ENCODE measurements at regions not wholly inside any gene's neighbourhood (a gene's known extent, or its start where the extent isn't known, plus 50 kb on each side); places are given as distances from the start of the nearest gene placed in this dataset.

GRCh38 chr2:47232738-47233415 is 56.6 kb upstream of the CALM2 start:
- H3K9me3 ChIP-seq (ENCODE audit: control insufficient read depth, insufficient read depth, low read length) = no peaks in the 10 kb centered on the region
- 67% methylated on average over 1 of the region's 8 CpGs; no CpG with 5 or more reads in 1 of the 2 experiments for WGBS, 2 experiments (ENCODE audit: extremely low coverage in 2 of 2, insufficient read length in 1 of 2)

More at GRCh38 chr2:47232738-47233415, 56.6 kb upstream of the CALM2 start:
- Histone ChIP-seq H3K4me3 (ENCODE audit: insufficient read depth, low read depth, low read length) (no peak overlapping the region), H4K8ac (ENCODE audit: low read depth in 2 of 2, low read length in 2 of 2) (no peak overlapping the region), H4K20me1 (ENCODE audit: insufficient read depth, low read length) (no peaks in the 10 kb centered on the region), H3K23ac (ENCODE audit: low read depth, low read length) (no peak overlapping the region), H2AFZ (replicated peaks; ENCODE audit: low read length, poor library complexity) (no peak overlapping the region), H3K4me2 (ENCODE audit: low read depth, low read length) (no peak overlapping the region), H2AK5ac (ENCODE audit: low read depth, low read length) (no peak overlapping the region), H3K14ac (replicated peaks; ENCODE audit: low read depth, low read length) (no peak overlapping the region), H2BK15ac (ENCODE audit: low read depth, low read length) (no peak overlapping the region), H3K9me1 (ENCODE audit: insufficient read depth, low read length) (peaks cover 14% of the 10 kb centered on the region; the same call in 1 of the 2 replicates), H3K27ac (ENCODE audit: insufficient read depth, low read length) (no peak overlapping the region), H2BK120ac (ENCODE audit: low read depth, low read length) (no peak overlapping the region), H3K36me3 (ENCODE audit: control insufficient read depth, insufficient read depth, low read length) (no peaks in the 10 kb centered on the region), H3K4ac (ENCODE audit: low read depth, low read length) (peak overlapping the region; percentile 62; the same call in 1 of the 2 replicates), H4K5ac (ENCODE audit: low read depth, low read length) (no peak overlapping the region), H3K79me1 (ENCODE audit: low read depth in 1 of 2, low read length in 2 of 2) (0 out of 4 replicates have a peak, but pooled peaks cover 0 to 6% of the 10 kb centered on the region in 2 experiments), H3K27me3 (ENCODE audit: control insufficient read depth, insufficient read depth, low read length) (no peaks in the 10 kb centered on the region), H3K4me1 (ENCODE audit: control insufficient read depth, insufficient read depth, low read length) (peaks cover 14% of the 10 kb centered on the region), H4K91ac (ENCODE audit: insufficient read depth, low read depth, low read length) (no peak overlapping the region), H3K56ac (ENCODE audit: extremely low read depth, insufficient read depth, low read length) (no peak overlapping the region), H3K18ac (ENCODE audit: low read depth, low read length) (no peak overlapping the region), H2AK9ac (replicated peaks; ENCODE audit: low read depth, low read length, poor library complexity) (no peak overlapping the region), H2BK20ac (ENCODE audit: low read depth, low read length) (no peak overlapping the region), H3K9ac (ENCODE audit: low read depth, low read length) (no peak overlapping the region), H2BK5ac (ENCODE audit: low read depth, low read length, poor library complexity, severe bottlenecking) (no peak overlapping the region)
- ChIA-PET CTCF (no interaction called here), POLR2A (ENCODE audit: unreplicated experiment) (no interaction called here)
- no TSS peak for BruUV-seq (replicated peaks)
- in situ Hi-C loops (cut with MboI; ENCODE audit: low sequenced_read_pairs) (no loop called here), intact Hi-C loops (cut with micrococcal nuclease) (no loop called here), dilution Hi-C loops (cut with HindIII; ENCODE audit: low sequenced_read_pairs, unreplicated experiment) (no loop called here)
- peak; percentile 15; the same call in 1 of the 2 replicates for ATAC-seq (ENCODE audit: low read depth)
- TF ChIP-seq MAFK (IDR thresholded peaks at IDR 0.05; ENCODE audit: low read depth, low read length) (no peak), CHD1 (IDR thresholded peaks at IDR 0.05; ENCODE audit: low read depth, low read length) (no peak), CEBPB (IDR thresholded peaks at IDR 0.05; ENCODE audit: low read depth, low read length) (no peak), FOS (IDR thresholded peaks at IDR 0.05; ENCODE audit: low read depth, low read length) (no peak), ELK1 (IDR thresholded peaks at IDR 0.05; ENCODE audit: borderline replicate concordance, low read depth, low read length) (no peak), POLR2A (IDR thresholded peaks at IDR 0.05; ENCODE audit: low read depth, low read length) (no peak), MAZ (IDR thresholded peaks at IDR 0.05; ENCODE audit: borderline replicate concordance, low read depth, low read length) (no peak), RCOR1 (IDR thresholded peaks at IDR 0.05; ENCODE audit: insufficient replicate concordance, low read length) (no peak), RFX5 (IDR thresholded peaks at IDR 0.05; ENCODE audit: low read depth, low read length) (no peak), MXI1 (IDR thresholded peaks at IDR 0.05; ENCODE audit: borderline replicate concordance, low read depth, low read length) (no peak)
- peak; percentile 82 for DNase-seq

Data from IMR-90 (cell line).